HG03095 (cell line): ENCODE measurements at regions not wholly inside any gene's neighbourhood (a gene's known extent, or its start where the extent isn't known, plus 50 kb on each side); places are given as distances from the start of the nearest gene placed in this dataset.
"Not testable (repeated sequence)": the region's sequence is repeated elsewhere in the genome, so short reads cannot be mapped to it uniquely, and the experiment has no call there.

ENCODE experiments used
- ATAC-seq: cut with Tn5 transposase; IDR thresholded peaks from one replicate; pipeline ENCODE4 v1.9.1; 2021; ENCODE audit warnings: moderate library complexity; ENCODE audit not compliant: unreplicated experiment

DNA sequence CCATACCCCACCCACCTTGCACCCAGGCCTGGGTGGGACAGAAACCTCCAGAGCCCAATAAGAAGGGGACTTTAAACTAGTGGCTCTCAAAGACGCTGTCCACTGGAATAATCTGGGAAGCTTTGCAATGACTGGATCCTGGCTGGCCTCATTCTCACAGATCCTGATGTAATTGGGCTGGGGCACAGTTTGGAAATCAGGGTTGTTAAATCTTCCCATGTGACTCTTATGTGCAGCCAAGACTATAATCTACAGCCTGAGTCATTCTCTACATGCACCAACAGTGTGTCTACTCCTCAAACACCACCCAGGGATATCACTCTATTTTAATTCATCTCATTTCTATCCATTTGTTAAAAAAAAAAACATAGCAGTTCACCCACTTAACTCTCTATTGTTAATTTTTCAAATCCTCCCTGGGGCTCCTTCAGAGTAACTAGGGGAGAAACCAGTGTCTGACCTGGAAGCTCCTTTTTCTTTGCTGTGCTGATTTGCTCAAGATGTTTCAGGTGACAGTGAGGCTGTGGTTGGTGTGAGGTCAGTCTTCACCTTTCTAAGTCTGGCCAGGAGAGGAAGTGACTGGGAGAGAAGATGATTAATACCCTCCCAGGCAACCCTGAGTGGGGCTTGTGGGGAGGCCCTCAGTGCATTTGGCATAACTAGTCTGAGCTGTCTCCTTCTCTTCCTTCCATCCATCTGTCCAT, 211.6 kb upstream of the SFSWAP start:
- peak; percentile 93 for ATAC-seq

GRCh38 chr12:131499864-131500190, 211.1 kb upstream of the SFSWAP start:
- peak; percentile 32 for ATAC-seq

DNA sequence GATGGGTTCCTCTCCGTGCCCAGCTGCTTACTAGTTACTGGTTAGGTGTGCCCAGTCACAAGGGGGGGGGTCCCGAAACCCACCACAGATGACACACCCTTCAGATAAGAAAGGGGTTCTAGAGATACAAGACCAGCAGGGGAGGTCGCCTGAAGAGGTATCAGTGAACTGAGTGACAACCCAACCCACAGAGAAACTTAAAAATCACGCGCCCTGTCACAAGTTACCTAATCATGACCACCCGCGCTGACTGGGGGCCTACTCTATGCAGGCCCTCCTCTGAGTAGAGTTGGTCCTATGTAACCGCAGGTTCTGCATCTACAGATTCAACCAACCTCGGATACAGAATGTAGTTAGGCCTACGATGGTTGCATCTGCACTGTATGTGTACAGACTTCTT, 210.3 kb upstream of the SFSWAP start:
- ATAC-seq: no peak

- ATAC-seq: no peak
Observed at GRCh38 chr12:131505561-131505960, 205.3 kb upstream of the SFSWAP start.

- no peak for ATAC-seq
Observed at GRCh38 chr12:131506426-131506825, 204.5 kb upstream of the SFSWAP start.

DNA sequence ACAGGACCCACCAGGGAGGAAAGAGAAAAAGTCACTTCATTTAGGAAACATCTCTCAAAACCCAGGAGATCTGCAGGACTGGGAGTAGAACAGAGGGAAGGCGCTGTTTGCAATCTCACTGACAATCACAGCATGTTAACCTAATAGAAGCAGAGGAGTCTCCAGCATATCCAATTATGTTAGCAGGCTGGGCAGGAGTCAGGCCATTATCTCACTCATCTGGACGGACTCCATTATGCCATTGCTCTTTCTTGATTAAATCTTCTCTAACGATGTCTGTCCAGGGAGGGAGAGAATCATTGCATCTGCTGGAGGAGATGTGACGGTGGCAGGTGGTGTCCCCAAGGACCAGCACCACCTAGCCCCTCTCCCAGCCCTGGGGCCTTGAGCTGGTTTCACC, 203.8 kb upstream of the SFSWAP start:
- ATAC-seq: no peak

DNA sequence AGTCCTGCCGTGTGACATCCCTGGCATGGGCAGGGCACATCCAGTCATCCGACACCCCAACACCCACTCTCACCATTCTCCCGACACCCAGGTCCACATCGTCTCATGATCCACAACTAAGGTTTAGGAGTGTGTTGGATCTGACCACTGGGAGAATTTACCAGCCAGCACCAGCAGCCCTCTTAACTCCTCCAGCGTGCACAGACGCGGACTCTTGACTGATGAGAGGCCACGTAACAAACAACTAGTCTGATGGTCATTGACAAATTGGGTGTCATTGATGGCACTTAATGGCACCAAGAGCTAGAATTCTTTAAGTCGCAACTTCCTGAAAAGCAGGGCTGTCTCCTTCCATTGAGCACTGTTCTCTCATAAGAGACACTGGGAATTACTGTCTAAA, 203.0 kb upstream of the SFSWAP start:
- ATAC-seq: no peak

- ATAC-seq: no peak
Observed at GRCh38 chr12:131509701-131510100, 201.2 kb upstream of the SFSWAP start.

DNA sequence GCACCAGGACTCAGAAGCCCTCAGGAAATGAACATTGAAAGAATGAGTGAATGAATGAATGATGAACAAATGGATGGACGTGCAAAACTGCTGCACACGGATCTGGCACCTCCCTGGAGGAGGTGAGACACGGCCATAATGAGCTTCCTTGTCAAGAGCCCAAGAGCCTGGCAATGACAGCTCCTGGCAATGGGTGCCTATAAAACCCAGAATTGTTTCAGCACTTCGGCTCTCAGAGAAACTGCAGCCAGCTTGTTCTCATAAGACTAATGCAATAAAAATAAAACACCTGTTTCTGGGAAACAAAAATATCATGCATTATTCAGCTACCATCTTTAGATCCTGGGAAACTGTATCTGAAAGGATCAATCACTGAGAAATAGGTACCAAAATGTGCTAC, 200.5 kb upstream of the SFSWAP start:
- ATAC-seq: no peak

DNA sequence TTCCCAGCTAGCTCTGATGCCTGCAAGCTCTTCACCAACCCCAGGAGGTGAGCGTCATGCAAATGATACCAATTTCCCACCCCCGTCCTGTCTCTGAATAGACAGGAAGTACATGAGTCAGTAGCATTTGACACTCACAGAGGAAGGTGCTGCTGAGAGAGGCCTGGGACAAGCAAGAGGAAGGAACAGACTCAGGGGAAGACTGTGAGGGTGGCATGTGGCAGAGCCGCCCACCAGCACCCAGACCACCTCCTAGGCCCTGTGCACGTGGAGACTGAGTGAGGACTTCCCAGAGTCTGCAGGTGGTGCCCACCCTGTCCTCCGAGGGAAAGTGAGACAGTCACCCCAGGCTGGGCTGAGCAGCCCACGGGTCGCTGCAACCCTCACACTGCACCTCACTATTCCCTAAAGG, 199.5 kb upstream of the SFSWAP start:
- ATAC-seq: peak; percentile 98

DNA sequence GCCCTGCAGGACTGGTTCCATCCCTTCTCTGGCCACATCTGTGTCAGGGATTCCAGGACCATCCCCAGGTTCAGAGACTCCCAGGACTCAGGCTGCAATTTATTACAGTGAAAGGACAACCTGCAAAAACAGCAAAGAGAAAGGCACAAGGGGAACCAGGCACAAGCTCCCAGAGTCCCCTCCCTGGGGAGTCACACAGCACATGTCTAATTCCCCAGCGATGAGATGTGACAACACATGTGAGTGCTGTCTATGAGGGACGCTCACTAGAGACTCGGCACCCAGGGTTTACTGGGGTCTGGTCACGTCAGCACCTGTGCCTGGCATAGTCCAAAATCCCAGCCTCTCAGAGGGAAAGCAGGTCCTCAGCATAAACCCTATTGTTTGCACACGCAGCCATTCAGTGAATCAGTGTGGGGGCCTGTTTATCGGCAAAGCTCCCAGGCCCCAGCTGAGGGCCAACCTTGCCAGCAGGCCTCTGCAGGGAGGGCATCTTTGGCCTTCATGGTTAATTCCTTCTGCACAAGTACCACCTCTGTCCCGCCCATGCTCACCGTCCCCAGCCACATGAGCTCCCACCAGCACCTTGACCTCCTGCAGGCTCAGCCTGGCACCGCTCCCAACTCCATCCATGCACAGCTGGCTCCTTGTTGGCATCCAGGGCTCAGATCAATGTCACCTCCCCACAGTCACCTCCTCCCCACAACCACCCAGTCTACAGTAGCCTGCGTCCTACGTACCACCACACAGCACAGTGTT, 198.9 kb upstream of the SFSWAP start:
- peak; percentile 21 for ATAC-seq

GRCh38 chr12:131513606-131514005, 197.3 kb upstream of the SFSWAP start:
- no peak for ATAC-seq

DNA sequence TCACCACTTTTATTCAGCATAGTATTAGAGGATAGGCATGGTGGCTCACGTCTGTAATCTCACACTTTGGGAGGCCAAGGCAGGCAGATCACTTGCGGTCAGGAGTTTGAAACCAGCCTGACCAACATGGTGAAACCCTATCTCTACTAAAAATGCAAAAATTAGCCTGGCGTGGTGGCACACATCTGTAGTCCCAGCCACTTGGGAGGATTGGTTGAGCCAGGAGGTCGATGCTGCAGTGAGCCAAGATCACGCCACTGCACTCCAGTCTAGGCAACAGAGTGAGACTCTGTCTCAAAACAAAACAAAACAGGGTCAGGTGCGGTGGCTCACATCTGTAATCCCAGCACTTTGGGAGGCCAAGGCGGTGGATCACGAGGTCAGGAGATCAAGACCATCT, 190.3 kb upstream of the SFSWAP start:
- ATAC-seq: not testable (repeated sequence)

DNA sequence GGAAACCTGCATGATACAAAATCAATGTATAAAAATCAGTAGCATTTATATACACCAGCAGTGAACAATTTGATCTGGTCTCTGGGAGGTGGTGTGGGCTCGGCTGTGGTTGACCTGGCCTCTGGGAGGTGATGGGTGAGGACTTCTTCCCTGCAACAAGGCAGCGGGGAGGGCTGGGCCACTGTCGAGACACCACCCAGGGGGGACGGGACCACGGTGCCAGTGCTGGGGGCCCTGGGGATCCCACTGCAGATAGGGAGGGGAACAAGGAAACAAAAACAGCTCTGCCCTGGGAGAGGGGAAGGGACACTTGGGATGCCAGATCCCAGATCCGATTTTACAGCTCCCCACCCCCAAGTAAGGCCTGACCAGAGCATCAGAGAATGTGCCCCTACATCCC, 189.6 kb upstream of the SFSWAP start:
- no peak for ATAC-seq

GRCh38 chr12:131525795-131526508, 184.9 kb upstream of the SFSWAP start:
- ATAC-seq: no peak

DNA sequence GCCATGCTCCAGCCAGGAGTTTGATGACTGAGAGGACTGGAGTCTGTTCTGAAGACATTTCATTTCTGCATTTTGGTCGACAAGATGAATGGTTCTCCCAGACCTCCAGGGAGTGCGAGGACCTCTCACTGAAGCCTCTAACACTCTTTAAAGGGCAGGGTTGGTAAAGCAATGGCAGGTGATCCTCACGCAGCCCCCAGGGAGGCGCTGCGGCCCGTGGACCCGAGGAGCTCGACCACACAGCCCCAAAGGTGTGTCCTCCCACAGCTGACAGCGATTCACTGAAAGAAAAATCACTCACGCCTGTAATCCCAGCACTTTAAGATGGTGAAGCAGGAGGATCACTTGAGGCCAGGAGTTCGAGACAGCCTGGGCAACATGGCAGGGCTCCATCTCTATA, 183.8 kb upstream of the SFSWAP start:
- ATAC-seq: no peak

DNA sequence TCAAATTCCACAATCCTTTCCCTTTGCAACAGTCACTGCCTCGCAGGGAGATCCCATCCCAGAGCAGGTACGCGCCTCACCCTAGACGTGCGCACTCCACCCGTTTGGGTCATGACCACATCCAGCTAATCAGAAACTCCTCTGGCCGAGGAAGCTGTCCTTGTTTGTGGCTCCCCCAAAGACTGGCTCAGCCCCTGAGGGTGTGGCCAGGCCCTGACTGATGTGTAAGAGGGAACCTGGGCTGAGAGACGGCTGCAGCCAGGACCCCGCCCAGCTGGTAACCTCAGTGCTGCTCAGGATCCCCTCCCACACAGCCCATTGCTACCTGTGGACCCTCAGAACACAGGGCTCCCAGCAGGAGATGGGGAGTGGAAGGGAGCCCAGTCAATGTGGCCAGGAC, 183.2 kb upstream of the SFSWAP start:
- ATAC-seq: no peak

- ATAC-seq: no peak
Observed at GRCh38 chr12:131528144-131528543, 182.7 kb upstream of the SFSWAP start.

- no peak for ATAC-seq
Observed at GRCh38 chr12:131528667-131529066, 182.2 kb upstream of the SFSWAP start.

- ATAC-seq: no peak
Observed at GRCh38 chr12:131529196-131530040, 181.5 kb upstream of the SFSWAP start.

- ATAC-seq: no peak
Observed at GRCh38 chr12:131530041-131530332, 180.9 kb upstream of the SFSWAP start.
